AG10803 (cell line): ENCODE measurements at regions not wholly inside any gene's neighbourhood (a gene's known extent, or its start where the extent isn't known, plus 50 kb on each side); places are given as distances from the start of the nearest gene placed in this dataset.

Source experiments
- DNase-seq: peaks from one replicate; pipeline ENCODE4 v3.0.0; 2010; ENCODE audit warnings: low read depth
- H3K4me3 ChIP-seq: 2 replicates; pipeline ENCODE4 v1.5.1; 2011; ENCODE audit warnings: mild to moderate bottlenecking, low read length, control low read depth
- TF ChIP-seq, protein P1 (sequence below): conservative IDR thresholded peaks from 2 replicates; pipeline ENCODE4 v1.5.1; 2011; ENCODE audit warnings: mild to moderate bottlenecking, low read length, control low read depth, inconsistent platforms

DNA sequence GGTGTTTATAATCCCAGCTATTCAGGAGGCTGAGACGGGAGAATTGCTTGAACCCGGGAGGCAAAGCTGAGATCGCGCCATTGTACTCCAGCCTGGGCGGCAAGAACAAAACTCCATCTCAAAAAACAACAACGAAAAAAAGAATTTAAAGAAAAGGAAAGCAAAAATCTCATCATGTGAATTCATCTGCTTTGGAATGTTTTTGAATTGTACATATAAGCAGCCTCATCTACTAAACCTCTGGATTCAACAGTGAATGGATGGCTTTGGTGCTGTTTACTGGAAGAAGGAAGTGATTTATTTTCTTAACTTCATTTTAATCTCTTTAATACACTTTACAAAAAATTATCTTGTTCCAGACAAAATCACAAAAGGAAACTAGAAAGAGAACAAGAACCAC lies 51.8 kb upstream of the PNRC1 start:
- TF ChIP-seq, protein P1, sequence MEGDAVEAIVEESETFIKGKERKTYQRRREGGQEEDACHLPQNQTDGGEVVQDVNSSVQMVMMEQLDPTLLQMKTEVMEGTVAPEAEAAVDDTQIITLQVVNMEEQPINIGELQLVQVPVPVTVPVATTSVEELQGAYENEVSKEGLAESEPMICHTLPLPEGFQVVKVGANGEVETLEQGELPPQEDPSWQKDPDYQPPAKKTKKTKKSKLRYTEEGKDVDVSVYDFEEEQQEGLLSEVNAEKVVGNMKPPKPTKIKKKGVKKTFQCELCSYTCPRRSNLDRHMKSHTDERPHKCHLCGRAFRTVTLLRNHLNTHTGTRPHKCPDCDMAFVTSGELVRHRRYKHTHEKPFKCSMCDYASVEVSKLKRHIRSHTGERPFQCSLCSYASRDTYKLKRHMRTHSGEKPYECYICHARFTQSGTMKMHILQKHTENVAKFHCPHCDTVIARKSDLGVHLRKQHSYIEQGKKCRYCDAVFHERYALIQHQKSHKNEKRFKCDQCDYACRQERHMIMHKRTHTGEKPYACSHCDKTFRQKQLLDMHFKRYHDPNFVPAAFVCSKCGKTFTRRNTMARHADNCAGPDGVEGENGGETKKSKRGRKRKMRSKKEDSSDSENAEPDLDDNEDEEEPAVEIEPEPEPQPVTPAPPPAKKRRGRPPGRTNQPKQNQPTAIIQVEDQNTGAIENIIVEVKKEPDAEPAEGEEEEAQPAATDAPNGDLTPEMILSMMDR, result no peak
- H3K4me3 ChIP-seq, result no peak overlapping the region
- no peak for DNase-seq

DNA sequence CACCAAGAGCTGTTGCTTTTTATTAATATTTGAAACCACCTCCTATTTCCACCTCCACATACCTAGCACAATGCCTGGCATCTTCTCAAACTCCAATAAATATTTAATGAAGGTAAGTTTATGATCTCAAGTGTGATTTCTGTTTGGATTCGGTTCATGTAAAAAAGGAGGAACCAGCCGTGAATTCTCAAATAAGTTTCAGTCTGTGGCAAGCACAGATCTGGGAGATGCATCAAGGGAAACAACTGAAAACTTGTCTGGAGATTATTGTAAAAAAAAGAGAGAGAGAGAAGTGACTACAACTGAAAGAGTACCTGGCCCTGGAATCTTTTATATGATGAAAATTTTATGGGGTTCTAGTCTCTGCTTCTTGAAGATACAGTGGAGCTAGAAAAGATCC lies 52.8 kb upstream of the PNRC1 start:
- DNase-seq, result no peak
- TF ChIP-seq, protein P1, result no peak
- no peak overlapping the region for H3K4me3 ChIP-seq

DNA sequence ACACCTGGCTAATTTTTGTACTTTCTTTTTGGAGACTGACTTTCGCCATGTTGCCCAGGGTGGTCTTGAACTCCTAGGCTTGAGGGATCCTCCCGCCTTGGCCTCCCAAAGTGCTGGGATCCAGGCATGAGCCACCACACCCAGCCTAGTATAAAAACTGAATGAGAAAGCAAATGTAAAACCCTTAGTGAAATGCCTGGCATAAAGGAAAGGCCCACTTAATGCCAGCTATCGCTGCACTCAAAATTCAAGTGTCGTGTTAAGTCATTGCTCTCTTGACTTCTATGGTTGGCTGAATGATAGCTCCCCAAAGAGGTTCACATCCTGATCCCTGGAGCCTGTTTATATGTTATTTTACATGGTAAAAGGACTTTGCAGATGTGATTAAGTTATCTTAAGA lies 54.4 kb upstream of the PNRC1 start:
- TF ChIP-seq, protein P1, result no peak
- no peak for DNase-seq

GRCh38 chr6:89025633-89026032 lies 54.9 kb upstream of the PNRC1 start:
- no peak for DNase-seq
- TF ChIP-seq, protein P1, result no peak
- no peak overlapping the region for H3K4me3 ChIP-seq

More for the DNA sequence above, 54.4 kb upstream of the PNRC1 start:
- H3K4me3 ChIP-seq, result no peak overlapping the region

DNA sequence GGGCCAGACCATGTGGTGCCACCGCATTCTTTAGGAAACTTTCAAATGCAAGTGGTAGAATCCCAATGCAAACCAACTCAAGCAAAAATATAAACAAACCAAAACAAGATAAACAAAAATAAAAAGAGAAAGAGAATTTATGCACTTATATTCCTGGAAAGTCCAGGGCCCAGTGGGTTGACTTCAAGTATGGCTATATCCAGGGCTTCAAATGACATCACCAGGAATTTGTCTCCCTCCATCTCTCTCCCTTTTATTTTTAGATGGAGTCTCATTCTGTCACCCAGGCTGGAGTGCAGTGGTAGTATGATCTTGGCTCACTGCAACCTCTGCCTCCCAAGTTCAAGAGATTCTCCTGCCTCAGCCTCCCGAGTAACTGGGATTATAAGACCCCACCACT lies 56.1 kb upstream of the PNRC1 start:
- no peak for DNase-seq
- H3K4me3 ChIP-seq, result no peak overlapping the region
- TF ChIP-seq, protein P1, result no peak

DNA sequence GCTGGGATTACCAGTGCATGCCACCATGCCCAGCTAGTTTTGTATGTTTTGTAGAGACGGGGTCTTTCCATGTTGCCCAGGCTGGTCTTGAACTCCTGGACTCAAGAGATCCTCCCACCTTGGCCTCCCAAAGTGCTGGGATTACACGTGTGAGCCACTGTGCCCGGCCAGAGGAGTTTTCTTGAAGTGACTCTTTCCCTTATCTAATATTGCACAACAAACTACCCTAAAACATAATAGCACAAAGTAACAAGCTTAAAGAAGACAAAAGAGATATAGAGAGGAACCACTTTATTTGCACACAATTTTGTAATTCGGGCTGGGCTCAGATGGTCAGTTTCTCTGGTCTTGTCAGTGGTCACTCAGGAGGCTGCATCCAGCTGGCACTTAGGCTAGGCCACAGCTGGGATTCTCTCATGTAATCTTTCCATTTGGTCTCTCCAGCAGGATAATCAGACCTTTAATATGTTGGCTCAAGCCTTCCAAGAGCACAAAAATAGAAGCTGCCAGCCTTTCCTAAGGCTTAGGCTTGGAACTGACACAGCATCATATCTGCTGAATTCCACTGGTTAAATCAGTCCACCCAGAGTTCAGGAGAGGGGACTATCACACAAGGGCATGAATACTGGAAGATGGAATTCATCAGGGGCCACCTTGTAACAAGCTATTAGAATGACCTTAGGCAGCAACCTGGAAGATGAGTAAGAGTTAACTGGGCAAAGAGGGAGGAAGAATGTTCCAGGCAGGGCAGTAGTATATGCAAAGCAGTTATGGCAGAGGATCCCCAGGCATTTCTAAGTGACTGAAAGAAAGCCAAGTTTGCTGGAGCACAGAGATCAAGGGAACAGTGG lies 56.7 kb upstream of the PNRC1 start:
- no peak overlapping the region for H3K4me3 ChIP-seq
- no peak for DNase-seq
- TF ChIP-seq, protein P1, result no peak

- H3K4me3 ChIP-seq, result no peak overlapping the region
- peak; percentile 70 for DNase-seq
- TF ChIP-seq, protein P1, result no peak
Measured at GRCh38 chr6:89022798-89023197, 57.8 kb upstream of the PNRC1 start.
